ENCODE measurements at regions not wholly inside any gene's neighbourhood (a gene's known extent, or its start where the extent isn't known, plus 50 kb on each side); places are given as distances from the start of the nearest gene placed in this dataset.

GRCh38 chr6:106772270-106773142 is 143.1 kb downstream of the QRSL1 start:
- no peak overlapping the region for H3K4me3 ChIP-seq (ENCODE audit: low read length)
- no peak for DNase-seq (ENCODE audit: low read depth)
- TF ChIP-seq, protein P1, sequence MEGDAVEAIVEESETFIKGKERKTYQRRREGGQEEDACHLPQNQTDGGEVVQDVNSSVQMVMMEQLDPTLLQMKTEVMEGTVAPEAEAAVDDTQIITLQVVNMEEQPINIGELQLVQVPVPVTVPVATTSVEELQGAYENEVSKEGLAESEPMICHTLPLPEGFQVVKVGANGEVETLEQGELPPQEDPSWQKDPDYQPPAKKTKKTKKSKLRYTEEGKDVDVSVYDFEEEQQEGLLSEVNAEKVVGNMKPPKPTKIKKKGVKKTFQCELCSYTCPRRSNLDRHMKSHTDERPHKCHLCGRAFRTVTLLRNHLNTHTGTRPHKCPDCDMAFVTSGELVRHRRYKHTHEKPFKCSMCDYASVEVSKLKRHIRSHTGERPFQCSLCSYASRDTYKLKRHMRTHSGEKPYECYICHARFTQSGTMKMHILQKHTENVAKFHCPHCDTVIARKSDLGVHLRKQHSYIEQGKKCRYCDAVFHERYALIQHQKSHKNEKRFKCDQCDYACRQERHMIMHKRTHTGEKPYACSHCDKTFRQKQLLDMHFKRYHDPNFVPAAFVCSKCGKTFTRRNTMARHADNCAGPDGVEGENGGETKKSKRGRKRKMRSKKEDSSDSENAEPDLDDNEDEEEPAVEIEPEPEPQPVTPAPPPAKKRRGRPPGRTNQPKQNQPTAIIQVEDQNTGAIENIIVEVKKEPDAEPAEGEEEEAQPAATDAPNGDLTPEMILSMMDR (conservative IDR thresholded peaks at IDR 0.05; ENCODE audit: low read depth, low read length), result no peak

GRCh38 chr6:106771822-106772221 is 142.4 kb downstream of the QRSL1 start:
- no peak overlapping the region for H3K4me3 ChIP-seq (ENCODE audit: low read length)
- TF ChIP-seq, protein P1 (conservative IDR thresholded peaks at IDR 0.05; ENCODE audit: low read depth, low read length), result no peak
- DNase-seq (ENCODE audit: low read depth), result no peak

DNA sequence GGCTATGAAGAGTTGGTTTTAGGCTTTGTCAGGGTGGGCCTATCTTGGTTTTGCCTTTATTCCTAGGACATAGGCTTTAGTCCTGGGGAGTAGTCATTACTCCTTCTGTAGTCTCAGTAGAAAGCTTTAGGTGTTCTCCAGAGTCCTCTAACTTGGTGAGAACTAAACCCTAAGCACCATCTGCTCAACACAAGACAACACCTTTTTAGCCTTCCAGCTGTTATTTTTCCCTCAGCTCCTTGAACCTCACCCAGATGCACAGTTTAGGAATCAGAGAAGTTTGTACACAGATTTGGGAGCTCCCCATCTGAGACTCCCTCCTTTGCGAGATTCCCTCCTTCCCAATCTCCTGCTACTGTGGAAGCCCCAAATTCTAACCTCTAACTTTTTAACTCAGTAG is 141.3 kb downstream of the QRSL1 start:
- DNase-seq (ENCODE audit: low read depth), result no peak

GRCh38 chr6:106770081-106770480 is 140.7 kb downstream of the QRSL1 start:
- no peak overlapping the region for H3K4me3 ChIP-seq (ENCODE audit: low read length)
- DNase-seq (ENCODE audit: low read depth), result no peak
- TF ChIP-seq, protein P1 (conservative IDR thresholded peaks at IDR 0.05; ENCODE audit: low read depth, low read length), result no peak

More for the DNA sequence above, 141.3 kb downstream of the QRSL1 start:
- H3K4me3 ChIP-seq (ENCODE audit: low read length), result no peak overlapping the region
- TF ChIP-seq, protein P1 (conservative IDR thresholded peaks at IDR 0.05; ENCODE audit: low read depth, low read length), result no peak

- TF ChIP-seq, protein P1 (conservative IDR thresholded peaks at IDR 0.05; ENCODE audit: low read depth, low read length), result no peak
- no peak overlapping the region for H3K4me3 ChIP-seq (ENCODE audit: low read length)
- no peak for DNase-seq (ENCODE audit: low read depth)
These were observed 137.9 kb downstream of the QRSL1 start for GRCh38 chr6:106767271-106767670.

DNA sequence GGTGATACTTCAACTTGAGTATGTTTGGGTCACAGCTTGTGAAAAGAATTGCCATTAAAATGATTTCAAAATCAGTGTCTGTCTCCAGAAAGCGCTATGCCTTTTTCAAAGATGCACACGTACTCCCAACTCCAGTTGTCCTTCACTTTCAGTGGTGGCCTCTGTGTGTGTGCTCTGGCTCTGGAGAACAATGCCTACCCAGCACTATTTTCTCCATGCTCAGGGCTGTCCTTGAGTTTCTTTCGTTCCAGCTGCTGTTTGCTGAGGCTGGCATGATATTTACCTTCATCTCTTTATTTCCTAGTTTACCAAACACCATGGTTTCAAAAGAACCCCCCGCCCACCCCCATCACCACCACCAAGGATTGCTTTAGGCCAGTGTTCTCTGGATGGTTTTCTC is 136.8 kb downstream of the QRSL1 start:
- DNase-seq (ENCODE audit: low read depth), result no peak
- no peak overlapping the region for H3K4me3 ChIP-seq (ENCODE audit: low read length)
- TF ChIP-seq, protein P1 (conservative IDR thresholded peaks at IDR 0.05; ENCODE audit: low read depth, low read length), result no peak

DNA sequence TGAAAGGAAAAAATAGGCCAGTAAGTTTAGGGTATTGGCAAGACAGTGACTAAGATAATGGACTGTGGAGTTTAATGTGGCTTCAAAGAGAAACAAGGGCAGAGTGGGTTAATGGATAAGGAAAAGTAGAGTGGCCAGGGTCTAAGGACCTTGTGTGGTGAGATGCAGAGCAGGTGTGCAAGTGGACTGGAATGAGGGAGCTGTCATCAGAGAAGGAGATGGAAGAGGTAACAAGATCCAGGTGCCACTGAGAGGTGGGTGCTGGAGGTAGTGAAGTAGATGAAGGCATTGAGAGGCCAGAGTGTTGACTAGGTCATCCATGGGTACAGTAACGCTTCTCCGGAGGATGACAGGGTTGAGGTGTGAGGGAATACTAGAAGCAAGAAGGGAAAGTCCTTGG is 136.1 kb downstream of the QRSL1 start:
- DNase-seq (ENCODE audit: low read depth), result no peak
- H3K4me3 ChIP-seq (ENCODE audit: low read length), result no peak overlapping the region
- TF ChIP-seq, protein P1 (conservative IDR thresholded peaks at IDR 0.05; ENCODE audit: low read depth, low read length), result no peak
